ENCODE measurements at regions not wholly inside any gene's neighbourhood (a gene's known extent, or its start where the extent isn't known, plus 50 kb on each side); places are given as distances from the start of the nearest gene placed in this dataset.

DNA sequence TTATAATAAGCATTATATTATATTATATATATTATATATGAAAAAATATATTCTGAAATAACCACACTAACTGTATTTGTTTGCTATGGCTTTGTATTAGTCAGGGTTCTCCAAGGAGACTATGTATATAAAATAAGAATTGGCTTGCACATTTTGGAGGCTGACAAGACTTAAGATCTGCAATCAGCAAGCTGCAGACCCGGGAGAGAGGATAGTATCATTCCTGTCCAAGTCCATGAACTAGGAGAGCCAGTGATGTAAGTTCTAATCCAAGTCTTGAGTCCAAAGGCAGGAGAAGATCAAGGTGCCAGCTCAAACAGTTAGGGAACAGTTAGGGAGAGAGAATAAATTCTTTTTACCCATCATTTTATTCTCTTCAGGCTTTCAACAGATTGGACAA, 639.5 kb downstream of the PLPP3 start:
- TF ChIP-seq POLR2A (IDR thresholded peaks at IDR 0.05) = no peak
- TF ChIP-seq CTCF (IDR thresholded peaks at IDR 0.05) = no peak

Measured in testis (tissue), 2 donors.